ENCODE measurements at regions not wholly inside any gene's neighbourhood (a gene's known extent, or its start where the extent isn't known, plus 50 kb on each side); places are given as distances from the start of the nearest gene placed in this dataset.

DNA sequence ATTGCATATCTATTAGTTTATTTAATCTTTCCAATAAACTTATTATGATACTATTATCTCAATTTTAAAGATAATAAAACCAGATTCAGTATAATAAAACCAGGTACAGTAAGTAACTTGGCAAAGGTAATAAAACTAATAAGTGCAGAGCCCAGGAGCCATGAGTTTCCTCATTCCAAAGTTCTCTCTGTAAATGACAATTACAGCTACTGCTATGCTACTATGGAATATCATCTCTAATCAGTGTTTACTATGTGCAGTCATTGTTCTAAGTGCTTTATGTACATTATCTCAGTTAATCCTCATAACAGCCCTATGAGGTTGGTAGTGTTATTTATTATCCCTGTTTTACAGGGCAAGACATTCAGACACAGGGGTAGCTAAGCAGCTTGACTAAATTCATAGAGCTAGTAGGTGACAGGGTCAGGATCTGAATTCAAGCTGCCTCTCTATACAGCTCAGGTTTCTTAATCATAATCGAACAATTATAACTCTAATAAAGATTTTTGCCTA lies 285.0 kb upstream of the PITX2 start:
- no peak for TF ChIP-seq SREBF2 (IDR thresholded peaks at IDR 0.05)
- TF ChIP-seq KDM5A (IDR thresholded peaks at IDR 0.05) = no peak
- no peak for TF ChIP-seq EHF (CRISPR knock-in tag; IDR thresholded peaks at IDR 0.05)
- no peak for TF ChIP-seq SMC3 (IDR thresholded peaks at IDR 0.05)
- TF ChIP-seq GATA3 (IDR thresholded peaks at IDR 0.05; ENCODE audit: borderline replicate concordance) = no peak
- TF ChIP-seq HOXB13 (CRISPR knock-in tag; IDR thresholded peaks at IDR 0.05; ENCODE audit: low read depth) = no peak
- no peak for TF ChIP-seq MAZ (IDR thresholded peaks at IDR 0.05; ENCODE audit: borderline replicate concordance, low read depth, low read length)
- Histone ChIP-seq H3K9me3 (no peaks in the 10 kb centered on the region), H3K4me3 (no peak overlapping the region), H3K27ac (no peak overlapping the region), H3K4me1 (no peaks in the 10 kb centered on the region), H3K4me2 (no peak overlapping the region)
- 13% methylated on average over 1 of the region's 1 CpG for WGBS (ENCODE audit: missing lambda C conversion rate)
- POLR2A ChIA-PET = no interaction called here
- CTCF ChIA-PET = no interaction called here
- ATAC-seq (no peak), DNase-seq (ENCODE audit: low read depth in 1 of 2, low spot score in 1 of 2) (no peak), FAIRE-seq (no peak)

DNA sequence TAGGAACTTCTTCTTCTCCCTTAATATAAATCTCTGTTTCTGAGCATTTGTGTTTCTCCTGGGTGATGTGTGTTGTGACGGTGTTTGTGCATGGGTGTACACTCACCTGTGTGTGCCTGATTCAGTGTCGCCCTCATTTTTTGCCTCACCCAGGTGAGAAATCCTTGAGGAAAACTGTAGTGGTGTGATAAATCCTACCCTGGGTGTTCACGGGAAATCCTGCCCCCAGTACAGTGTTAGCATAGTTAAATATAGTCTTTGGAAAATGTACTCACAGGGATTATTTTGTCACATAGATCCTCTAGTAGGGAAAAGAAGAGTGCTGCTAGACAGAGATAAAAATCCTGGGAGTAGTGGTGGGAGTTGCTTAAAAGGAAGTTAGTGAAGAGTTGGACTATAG lies 291.9 kb upstream of the PITX2 start:
- FAIRE-seq = no peak
- Histone ChIP-seq H3K4me2 (no peak overlapping the region), H3K4me1 (no peaks in the 10 kb centered on the region), H3K4me3 (no peak overlapping the region), H3K9me3 (no peaks in the 10 kb centered on the region), H3K27ac (no peak overlapping the region)
- TF ChIP-seq, protein P1, sequence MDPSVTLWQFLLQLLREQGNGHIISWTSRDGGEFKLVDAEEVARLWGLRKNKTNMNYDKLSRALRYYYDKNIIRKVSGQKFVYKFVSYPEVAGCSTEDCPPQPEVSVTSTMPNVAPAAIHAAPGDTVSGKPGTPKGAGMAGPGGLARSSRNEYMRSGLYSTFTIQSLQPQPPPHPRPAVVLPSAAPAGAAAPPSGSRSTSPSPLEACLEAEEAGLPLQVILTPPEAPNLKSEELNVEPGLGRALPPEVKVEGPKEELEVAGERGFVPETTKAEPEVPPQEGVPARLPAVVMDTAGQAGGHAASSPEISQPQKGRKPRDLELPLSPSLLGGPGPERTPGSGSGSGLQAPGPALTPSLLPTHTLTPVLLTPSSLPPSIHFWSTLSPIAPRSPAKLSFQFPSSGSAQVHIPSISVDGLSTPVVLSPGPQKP (IDR thresholded peaks at IDR 0.05; ENCODE audit: low read depth, low read length) = no peak
- TF ChIP-seq RARB (CRISPR knock-in tag; IDR thresholded peaks at IDR 0.05) (no peak), TP53 (CRISPR knock-in tag; IDR thresholded peaks at IDR 0.05) (no peak), POLR2AphosphoS2 (conservative IDR thresholded peaks at IDR 0.05; ENCODE audit: low read length) (no peak), CEBPB (IDR thresholded peaks at IDR 0.05) (no peak), FOXS1 (CRISPR knock-in tag; IDR thresholded peaks at IDR 0.05) (no peak), CBX8 (IDR thresholded peaks at IDR 0.05) (no peak), NFE2L2 (conservative IDR thresholded peaks at IDR 0.05; ENCODE audit: low read length) (no peak), ZC3H11A (IDR thresholded peaks at IDR 0.05) (no peak), RAD21 (conservative IDR thresholded peaks at IDR 0.05 in 1 of 2, IDR thresholded peaks at IDR 0.05 in 1 of 2) (no peak), POLR2A (IDR thresholded peaks at IDR 0.05; ENCODE audit: low read length) (no peak)
- TF ChIP-seq, protein P2, sequence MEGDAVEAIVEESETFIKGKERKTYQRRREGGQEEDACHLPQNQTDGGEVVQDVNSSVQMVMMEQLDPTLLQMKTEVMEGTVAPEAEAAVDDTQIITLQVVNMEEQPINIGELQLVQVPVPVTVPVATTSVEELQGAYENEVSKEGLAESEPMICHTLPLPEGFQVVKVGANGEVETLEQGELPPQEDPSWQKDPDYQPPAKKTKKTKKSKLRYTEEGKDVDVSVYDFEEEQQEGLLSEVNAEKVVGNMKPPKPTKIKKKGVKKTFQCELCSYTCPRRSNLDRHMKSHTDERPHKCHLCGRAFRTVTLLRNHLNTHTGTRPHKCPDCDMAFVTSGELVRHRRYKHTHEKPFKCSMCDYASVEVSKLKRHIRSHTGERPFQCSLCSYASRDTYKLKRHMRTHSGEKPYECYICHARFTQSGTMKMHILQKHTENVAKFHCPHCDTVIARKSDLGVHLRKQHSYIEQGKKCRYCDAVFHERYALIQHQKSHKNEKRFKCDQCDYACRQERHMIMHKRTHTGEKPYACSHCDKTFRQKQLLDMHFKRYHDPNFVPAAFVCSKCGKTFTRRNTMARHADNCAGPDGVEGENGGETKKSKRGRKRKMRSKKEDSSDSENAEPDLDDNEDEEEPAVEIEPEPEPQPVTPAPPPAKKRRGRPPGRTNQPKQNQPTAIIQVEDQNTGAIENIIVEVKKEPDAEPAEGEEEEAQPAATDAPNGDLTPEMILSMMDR (IDR thresholded peaks at IDR 0.05) = no peak
- TF ChIP-seq, protein P3, sequence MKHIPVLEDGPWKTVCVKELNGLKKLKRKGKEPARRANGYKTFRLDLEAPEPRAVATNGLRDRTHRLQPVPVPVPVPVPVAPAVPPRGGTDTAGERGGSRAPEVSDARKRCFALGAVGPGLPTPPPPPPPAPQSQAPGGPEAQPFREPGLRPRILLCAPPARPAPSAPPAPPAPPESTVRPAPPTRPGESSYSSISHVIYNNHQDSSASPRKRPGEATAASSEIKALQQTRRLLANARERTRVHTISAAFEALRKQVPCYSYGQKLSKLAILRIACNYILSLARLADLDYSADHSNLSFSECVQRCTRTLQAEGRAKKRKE (CRISPR knock-in tag; IDR thresholded peaks at IDR 0.05; ENCODE audit: low read depth) = no peak
- TF ChIP-seq, protein P4, sequence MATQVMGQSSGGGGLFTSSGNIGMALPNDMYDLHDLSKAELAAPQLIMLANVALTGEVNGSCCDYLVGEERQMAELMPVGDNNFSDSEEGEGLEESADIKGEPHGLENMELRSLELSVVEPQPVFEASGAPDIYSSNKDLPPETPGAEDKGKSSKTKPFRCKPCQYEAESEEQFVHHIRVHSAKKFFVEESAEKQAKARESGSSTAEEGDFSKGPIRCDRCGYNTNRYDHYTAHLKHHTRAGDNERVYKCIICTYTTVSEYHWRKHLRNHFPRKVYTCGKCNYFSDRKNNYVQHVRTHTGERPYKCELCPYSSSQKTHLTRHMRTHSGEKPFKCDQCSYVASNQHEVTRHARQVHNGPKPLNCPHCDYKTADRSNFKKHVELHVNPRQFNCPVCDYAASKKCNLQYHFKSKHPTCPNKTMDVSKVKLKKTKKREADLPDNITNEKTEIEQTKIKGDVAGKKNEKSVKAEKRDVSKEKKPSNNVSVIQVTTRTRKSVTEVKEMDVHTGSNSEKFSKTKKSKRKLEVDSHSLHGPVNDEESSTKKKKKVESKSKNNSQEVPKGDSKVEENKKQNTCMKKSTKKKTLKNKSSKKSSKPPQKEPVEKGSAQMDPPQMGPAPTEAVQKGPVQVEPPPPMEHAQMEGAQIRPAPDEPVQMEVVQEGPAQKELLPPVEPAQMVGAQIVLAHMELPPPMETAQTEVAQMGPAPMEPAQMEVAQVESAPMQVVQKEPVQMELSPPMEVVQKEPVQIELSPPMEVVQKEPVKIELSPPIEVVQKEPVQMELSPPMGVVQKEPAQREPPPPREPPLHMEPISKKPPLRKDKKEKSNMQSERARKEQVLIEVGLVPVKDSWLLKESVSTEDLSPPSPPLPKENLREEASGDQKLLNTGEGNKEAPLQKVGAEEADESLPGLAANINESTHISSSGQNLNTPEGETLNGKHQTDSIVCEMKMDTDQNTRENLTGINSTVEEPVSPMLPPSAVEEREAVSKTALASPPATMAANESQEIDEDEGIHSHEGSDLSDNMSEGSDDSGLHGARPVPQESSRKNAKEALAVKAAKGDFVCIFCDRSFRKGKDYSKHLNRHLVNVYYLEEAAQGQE (IDR thresholded peaks at IDR 0.05) = no peak
- TF ChIP-seq, protein P5, sequence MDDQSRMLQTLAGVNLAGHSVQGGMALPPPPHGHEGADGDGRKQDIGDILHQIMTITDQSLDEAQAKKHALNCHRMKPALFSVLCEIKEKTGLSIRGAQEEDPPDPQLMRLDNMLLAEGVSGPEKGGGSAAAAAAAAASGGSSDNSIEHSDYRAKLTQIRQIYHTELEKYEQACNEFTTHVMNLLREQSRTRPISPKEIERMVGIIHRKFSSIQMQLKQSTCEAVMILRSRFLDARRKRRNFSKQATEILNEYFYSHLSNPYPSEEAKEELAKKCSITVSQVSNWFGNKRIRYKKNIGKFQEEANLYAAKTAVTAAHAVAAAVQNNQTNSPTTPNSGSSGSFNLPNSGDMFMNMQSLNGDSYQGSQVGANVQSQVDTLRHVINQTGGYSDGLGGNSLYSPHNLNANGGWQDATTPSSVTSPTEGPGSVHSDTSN (IDR thresholded peaks at IDR 0.05) = no peak
- 52% methylated on average over 3 of the region's 3 CpGs for WGBS (ENCODE audit: missing lambda C conversion rate)
- no peak for DNase-seq (ENCODE audit: low read depth in 1 of 2, low spot score in 1 of 2)
- ChIA-PET CTCF (no interaction called here), POLR2A (no interaction called here)
- ATAC-seq = no peak
